ENCODE measurements at regions not wholly inside any gene's neighbourhood (a gene's known extent, or its start where the extent isn't known, plus 50 kb on each side); places are given as distances from the start of the nearest gene placed in this dataset.

- H3K4me3 ChIP-seq (ENCODE audit: control insufficient read depth, low read depth, low read length), result no peak overlapping the region
- TF ChIP-seq CTCF (IDR thresholded peaks at IDR 0.05; ENCODE audit: control insufficient read depth, insufficient read depth, low read depth, low read length, missing control alignments), result no peak
- DNase-seq (ENCODE audit: low read depth), result no peak
Measured at GRCh38 chr12:125878483-125878882, 813.2 kb downstream of the AACS start.

GRCh38 chr12:125882141-125882540 lies 816.9 kb downstream of the AACS start:
- TF ChIP-seq CTCF (IDR thresholded peaks at IDR 0.05; ENCODE audit: control insufficient read depth, insufficient read depth, low read depth, low read length, missing control alignments), result no peak
- DNase-seq (ENCODE audit: low read depth), result no peak
- H3K4me3 ChIP-seq (ENCODE audit: control insufficient read depth, low read depth, low read length), result no peak overlapping the region

GRCh38 chr12:125888921-125889320 lies 823.7 kb downstream of the AACS start:
- TF ChIP-seq CTCF (IDR thresholded peaks at IDR 0.05; ENCODE audit: control insufficient read depth, insufficient read depth, low read depth, low read length, missing control alignments), result no peak
- no peak for DNase-seq (ENCODE audit: low read depth)
- H3K4me3 ChIP-seq (ENCODE audit: control insufficient read depth, low read depth, low read length), result no peak overlapping the region

GRCh38 chr12:125889742-125890141 lies 824.5 kb downstream of the AACS start:
- H3K4me3 ChIP-seq (ENCODE audit: control insufficient read depth, low read depth, low read length), result no peak overlapping the region
- no peak for DNase-seq (ENCODE audit: low read depth)
- TF ChIP-seq CTCF (IDR thresholded peaks at IDR 0.05; ENCODE audit: control insufficient read depth, insufficient read depth, low read depth, low read length, missing control alignments), result no peak

GRCh38 chr12:125890366-125890905 lies 825.2 kb downstream of the AACS start:
- no peak for DNase-seq (ENCODE audit: low read depth)
- TF ChIP-seq CTCF (IDR thresholded peaks at IDR 0.05; ENCODE audit: control insufficient read depth, insufficient read depth, low read depth, low read length, missing control alignments), result no peak
- H3K4me3 ChIP-seq (ENCODE audit: control insufficient read depth, low read depth, low read length), result no peak overlapping the region

- DNase-seq (ENCODE audit: low read depth), result no peak
- H3K4me3 ChIP-seq (ENCODE audit: control insufficient read depth, low read depth, low read length), result no peak overlapping the region
- no peak for TF ChIP-seq CTCF (IDR thresholded peaks at IDR 0.05; ENCODE audit: control insufficient read depth, insufficient read depth, low read depth, low read length, missing control alignments)
Measured at GRCh38 chr12:125890971-125891370, 825.7 kb downstream of the AACS start.

- TF ChIP-seq CTCF (IDR thresholded peaks at IDR 0.05; ENCODE audit: control insufficient read depth, insufficient read depth, low read depth, low read length, missing control alignments), result no peak
- H3K4me3 ChIP-seq (ENCODE audit: control insufficient read depth, low read depth, low read length), result no peak overlapping the region
- DNase-seq (ENCODE audit: low read depth), result no peak
Measured at GRCh38 chr12:125892276-125892675, 827.0 kb downstream of the AACS start.
